Upper lobe of left lung (tissue), 6 donors: ENCODE measurements at regions not wholly inside any gene's neighbourhood (a gene's known extent, or its start where the extent isn't known, plus 50 kb on each side); places are given as distances from the start of the nearest gene placed in this dataset.

Experiments
- ATAC-seq, 2 donors: fragments of 200-7000 bp; cut with Tn5 transposase; one replicate each; pipeline ENCODE4 v1.9.1; 2022; ENCODE audit warnings: mild to moderate bottlenecking in 2 of 2, moderate library complexity in 2 of 2; ENCODE audit not compliant: low FRiP score in 2 of 2
- DNase-seq, 2 donors: peaks; one replicate each; pipeline ENCODE4 v3.0.0-alpha.2; 2019 to 2020
- H3K27ac ChIP-seq, 4 donors: fragments of 200-600 bp; sonication (generic); one replicate each; pipeline ENCODE4 v1.5.1; 2016 to 2019
- H3K27me3 ChIP-seq, 4 donors: fragments of 200-600 bp; sonication (generic); one replicate each; pipeline ENCODE4 v1.5.1; 2017 to 2019
- H3K36me3 ChIP-seq, 4 donors: fragments of 200-600 bp; sonication (generic); one replicate each; pipeline ENCODE4 v1.5.1; 2016 to 2019
- H3K4me1 ChIP-seq, 4 donors: fragments of 200-600 bp; sonication (generic); one replicate each; pipeline ENCODE4 v1.5.1; 2018 to 2019
- H3K4me3 ChIP-seq, 4 donors: fragments of 200-600 bp; sonication (generic); one replicate each; pipeline ENCODE4 v1.5.1; 2017 to 2019; ENCODE audit warnings: mild to moderate bottlenecking in 2 of 4, moderate library complexity in 1 of 4
- H3K9me3 ChIP-seq, 4 donors: fragments of 200-600 bp; sonication (generic); one replicate each; pipeline ENCODE4 v1.5.1; 2018 to 2019
- CTCF ChIP-seq, 6 experiments: fragments of 450-650 bp in 4 of 6; fragments of 200-600 bp in 2 of 6; sonication (generic) in 2 of 6; IDR thresholded peaks; one replicate each; pipeline ENCODE4 v1.5.1; 2016 to 2019; ENCODE audit warnings: antibody characterized with exemption in 6 of 6
- EP300 ChIP-seq, 4 donors: sonication (generic); formaldehyde crosslinking; IDR thresholded peaks; one replicate each; pipeline ENCODE4 v1.5.1; 2017; ENCODE audit warnings: antibody characterized with exemption in 4 of 4, control low read depth in 2 of 4
- POLR2A ChIP-seq, 4 donors: fragments of 450-650 bp; IDR thresholded peaks; one replicate each; pipeline ENCODE4 v1.5.1; 2016 to 2017; ENCODE audit warnings: antibody characterized with exemption in 4 of 4, mild to moderate bottlenecking in 2 of 4
- POLR2AphosphoS5 ChIP-seq, 2 donors: sonication (generic); formaldehyde crosslinking; IDR thresholded peaks; one replicate each; pipeline ENCODE4 v1.5.1; 2017; ENCODE audit warnings: antibody characterized with exemption in 2 of 2
- WGBS, 2 donors: methylation state at CpG; one replicate each; pipeline ENCODE4 v1.1.5; 2017 to 2018; 5-methylcytosine and 5-hydroxymethylcytosine counted together
- donor health status: DM: no; HTN: no; CAD: no; lungs with moderate emphysema.
- donor health status: DM: no; HTN: yes; CAD: no; lungs with severe emphysema.

GRCh38 chr1:234698686-234699085 is 88.7 kb upstream of the IRF2BP2 start:
- Histone ChIP-seq H3K36me3 (no peaks in the 10 kb centered on the region), H3K27me3 (no peaks in the 10 kb centered on the region), H3K4me1 (peaks cover 0 to 4% (median 0%) of the 10 kb centered on the region in 4 donors), H3K9me3 (no peaks in the 10 kb centered on the region), H3K27ac (no peak overlapping the region), H3K4me3 (no peak overlapping the region)
- DNase-seq = no peak
- TF ChIP-seq POLR2A (IDR thresholded peaks at IDR 0.05) (no peak), CTCF (IDR thresholded peaks at IDR 0.05) (no peak), POLR2AphosphoS5 (IDR thresholded peaks at IDR 0.05) (no peak), EP300 (IDR thresholded peaks at IDR 0.05) (no peak)
- WGBS, 2 donors = 93 to 97% methylated on average over 6 of the region's 6 CpGs
- no peak for ATAC-seq

- Histone ChIP-seq H3K4me1 (peaks cover 0 to 4% (median 0%) of the 10 kb centered on the region in 4 donors), H3K4me3 (no peak overlapping the region), H3K36me3 (no peaks in the 10 kb centered on the region), H3K27me3 (no peaks in the 10 kb centered on the region), H3K9me3 (no peaks in the 10 kb centered on the region), H3K27ac (no peak overlapping the region)
- no peak for TF ChIP-seq POLR2A (IDR thresholded peaks at IDR 0.05)
- no peak for TF ChIP-seq EP300 (IDR thresholded peaks at IDR 0.05)
- no peak for TF ChIP-seq POLR2AphosphoS5 (IDR thresholded peaks at IDR 0.05)
- no peak for TF ChIP-seq CTCF (IDR thresholded peaks at IDR 0.05)
- ATAC-seq (no peak), DNase-seq (no peak)
- WGBS, 2 donors = 94 to 97% methylated on average over 8 of the region's 8 CpGs
Observed at GRCh38 chr1:234697741-234698140, 87.8 kb upstream of the IRF2BP2 start.

- no peaks in the 10 kb centered on the region for H3K36me3 ChIP-seq
- no peak overlapping the region for H3K27ac ChIP-seq
- H3K4me1 ChIP-seq = peaks cover 0 to 4% (median 0%) of the 10 kb centered on the region in 4 donors
- no peak for DNase-seq
- H3K4me3 ChIP-seq = no peak overlapping the region
- ATAC-seq = no peak
- TF ChIP-seq EP300 (IDR thresholded peaks at IDR 0.05) (no peak), CTCF (IDR thresholded peaks at IDR 0.05) (no peak), POLR2A (IDR thresholded peaks at IDR 0.05) (no peak), POLR2AphosphoS5 (IDR thresholded peaks at IDR 0.05) (no peak)
- H3K9me3 ChIP-seq = no peaks in the 10 kb centered on the region
- H3K27me3 ChIP-seq = no peaks in the 10 kb centered on the region
- 44 to 77% methylated on average over 1 of the region's 1 CpG for WGBS, 2 donors
Observed at GRCh38 chr1:234697015-234697414, 87.0 kb upstream of the IRF2BP2 start.

GRCh38 chr1:234696148-234696576 is 86.2 kb upstream of the IRF2BP2 start:
- H3K4me1 ChIP-seq = peaks cover 0 to 4% (median 0%) of the 10 kb centered on the region in 4 donors
- no peaks in the 10 kb centered on the region for H3K36me3 ChIP-seq
- TF ChIP-seq CTCF (IDR thresholded peaks at IDR 0.05) = no peak
- no peak for TF ChIP-seq EP300 (IDR thresholded peaks at IDR 0.05)
- no peak for TF ChIP-seq POLR2AphosphoS5 (IDR thresholded peaks at IDR 0.05)
- no peak for TF ChIP-seq POLR2A (IDR thresholded peaks at IDR 0.05)
- WGBS, 2 donors = 79 to 92% methylated on average over 11 of the region's 11 CpGs
- H3K4me3 ChIP-seq = no peak overlapping the region
- ATAC-seq = no peak
- no peaks in the 10 kb centered on the region for H3K9me3 ChIP-seq
- DNase-seq = no peak
- H3K27me3 ChIP-seq = no peaks in the 10 kb centered on the region
- no peak overlapping the region for H3K27ac ChIP-seq

- WGBS, 2 donors = 0 to 100% methylated on average over 1 to 2 of the region's 2 CpGs
- H3K36me3 ChIP-seq = no peaks in the 10 kb centered on the region
- peaks cover 0 to 1% (median 0%) of the 10 kb centered on the region in 4 donors for H3K4me1 ChIP-seq
- H3K9me3 ChIP-seq = no peaks in the 10 kb centered on the region
- DNase-seq (no peak), ATAC-seq (no peak)
- H3K4me3 ChIP-seq = no peak overlapping the region
- no peak overlapping the region for H3K27ac ChIP-seq
- H3K27me3 ChIP-seq = no peaks in the 10 kb centered on the region
- no peak for TF ChIP-seq EP300 (IDR thresholded peaks at IDR 0.05)
- TF ChIP-seq POLR2A (IDR thresholded peaks at IDR 0.05) = no peak
- no peak for TF ChIP-seq CTCF (IDR thresholded peaks at IDR 0.05)
- TF ChIP-seq POLR2AphosphoS5 (IDR thresholded peaks at IDR 0.05) = no peak
Observed at GRCh38 chr1:234694661-234695060, 84.7 kb upstream of the IRF2BP2 start.
